A549 (cell line): ENCODE measurements at regions not wholly inside any gene's neighbourhood (a gene's known extent, or its start where the extent isn't known, plus 50 kb on each side); places are given as distances from the start of the nearest gene placed in this dataset.

ENCODE experiments used
- ATAC-seq, 2 experiments: fragments of 200-7000 bp in 1 of 2; fragments of >200 bp in 1 of 2; cut with Nextera tagmentation in 1 of 2; cut with Tn5 transposase in 1 of 2; 3 replicates each; pipeline versions ENCODE4 v1.8.0 to v1.9.1; 2018 to 2020; ENCODE audit warnings: mild to moderate bottlenecking in 1 of 2, moderate library complexity in 1 of 2
- CTCF ChIA-PET: fragments of 300-600 bp; sonication (Branson Sonifier 250); formaldehyde crosslinking; extraction: SDS; loops from one replicate; lab custom pipeline; 2021; ENCODE audit warnings: antibody characterized with exemption, inconsistent platforms; lab: Yijun Ruan, JAX
- POLR2A ChIA-PET: fragments of 350-600 bp; formaldehyde crosslinking; extraction: SDS; loops from one replicate; lab custom pipeline; 2021; ENCODE audit warnings: antibody characterized with exemption, inconsistent platforms; lab: Yijun Ruan, JAX
- DNase-seq, 2 experiments: peaks; one replicate each; pipeline versions ENCODE4 v3.0.0 to v3.0.0-alpha.2; 2011 to 2016; ENCODE audit warnings: low read depth in 1 of 2, low spot score in 1 of 2
- FAIRE-seq: peaks from 2 replicates; lab custom pipeline; 2011; peaks lifted over from hg19 to GRCh38; lab: Jason Lieb, UNC
- H3K27ac ChIP-seq, 2 experiments: fragments of >200 bp; sonication (Bioruptor Twin); formaldehyde crosslinking; 3 replicates each; pipeline ENCODE4 v1.5.1; 2016 to 2017
- H3K4me1 ChIP-seq: fragments of >200 bp; sonication (Bioruptor Twin); formaldehyde crosslinking; 3 replicates; pipeline ENCODE4 v1.6.1; 2016
- H3K4me2 ChIP-seq: fragments of >200 bp; sonication (Bioruptor Twin); formaldehyde crosslinking; 3 replicates; pipeline ENCODE4 v1.6.1; 2016
- H3K4me3 ChIP-seq: fragments of >200 bp; sonication (Bioruptor Twin); formaldehyde crosslinking; 3 replicates; pipeline ENCODE4 v1.5.1; 2016
- H3K9me3 ChIP-seq: fragments of >200 bp; sonication (Bioruptor Twin); formaldehyde crosslinking; 3 replicates; pipeline ENCODE4 v1.6.1; 2016
- BHLHE40 ChIP-seq: IDR thresholded peaks from 2 replicates; pipeline ENCODE4 v1.6.1; 2012; ENCODE audit warnings: low read depth, low read length, inconsistent platforms
- CBX2 ChIP-seq: fragments of 200-600 bp; sonication (generic); IDR thresholded peaks from 2 replicates; pipeline ENCODE4 v1.6.1; 2016; ENCODE audit warnings: low read depth, mild to moderate bottlenecking, borderline replicate concordance
- E2F6 ChIP-seq: IDR thresholded peaks from 2 replicates; pipeline ENCODE4 v1.6.1; 2012; ENCODE audit warnings: low read depth, borderline replicate concordance
- ESRRA ChIP-seq: fragments of 150-350 bp; IDR thresholded peaks from 2 replicates; pipeline ENCODE4 v1.6.1; 2014; ENCODE audit warnings: mild to moderate bottlenecking, low read length, borderline replicate concordance
- FOSB ChIP-seq: fragments of 250-450 bp; sonication (Bioruptor Pico); IDR thresholded peaks from 2 replicates; pipeline ENCODE4 v1.5.0; 2020; ENCODE audit warnings: mild to moderate bottlenecking, moderate library complexity
- JUNB ChIP-seq: fragments of >200 bp; sonication (Bioruptor Twin); formaldehyde crosslinking; IDR thresholded peaks from 2 replicates; pipeline ENCODE4 v1.6.1; 2016
- KDM1A ChIP-seq: fragments of 200-600 bp; sonication (generic); IDR thresholded peaks from 2 replicates; pipeline ENCODE4 v1.6.1; 2016; ENCODE audit warnings: low read depth, mild to moderate bottlenecking
- KDM5A ChIP-seq: fragments of 200-600 bp; sonication (generic); IDR thresholded peaks from 2 replicates; pipeline ENCODE4 v1.6.1; 2016; ENCODE audit warnings: antibody characterized with exemption, mild to moderate bottlenecking
- NFE2L2 ChIP-seq: fragments of 150-350 bp; conservative IDR thresholded peaks from 2 replicates; pipeline ENCODE4 v1.6.1; 2014; ENCODE audit warnings: low read length
- NPAS2 ChIP-seq: fragments of 250-450 bp; sonication (Bioruptor Pico); IDR thresholded peaks from 2 replicates; pipeline ENCODE4 v1.8.0; 2022; ENCODE audit warnings: mild to moderate bottlenecking, moderate library complexity, borderline replicate concordance
- NR3C1 ChIP-seq: fragments of >200 bp; sonication (Bioruptor Twin); formaldehyde crosslinking; IDR thresholded peaks from 3 replicates; pipeline ENCODE4 v1.6.1; 2017
- PBX3 ChIP-seq: IDR thresholded peaks from 2 replicates; pipeline ENCODE4 v1.6.1; 2012
- RAD21 ChIP-seq, 2 experiments: fragments of >200 bp in 1 of 2; sonication (Bioruptor Twin) in 1 of 2; formaldehyde crosslinking in 1 of 2; IDR thresholded peaks in 1 of 2; conservative IDR thresholded peaks in 1 of 2; 2 replicates in 1 of 2; 3 replicates in 1 of 2; pipeline ENCODE4 v1.6.1; 2012 to 2018; ENCODE audit warnings: inconsistent platforms in 1 of 2
- RCOR1 ChIP-seq: fragments of 150-350 bp; IDR thresholded peaks from 2 replicates; pipeline ENCODE4 v1.6.1; 2014; ENCODE audit warnings: antibody characterized with exemption, low read length, low read depth
- RFX5 ChIP-seq: fragments of 450-650 bp; IDR thresholded peaks from 2 replicates; pipeline ENCODE4 v1.7.1; 2014; ENCODE audit warnings: antibody characterized with exemption, mild to moderate bottlenecking, moderate library complexity
- TFCP2L1 ChIP-seq: fragments of 250-450 bp; sonication (Bioruptor Pico); IDR thresholded peaks from 2 replicates; pipeline ENCODE4 v1.5.0; 2021; ENCODE audit warnings: mild to moderate bottlenecking
- ZFP36 ChIP-seq: fragments of 450-650 bp; IDR thresholded peaks from 2 replicates; pipeline ENCODE4 v1.6.1; 2014; ENCODE audit warnings: borderline replicate concordance; ENCODE audit not compliant: partially characterized antibody
- ZNF302 ChIP-seq: fragments of 250-450 bp; sonication (Bioruptor Pico); IDR thresholded peaks from 2 replicates; pipeline ENCODE4 v1.9.0; 2021; ENCODE audit warnings: inconsistent platforms, mild to moderate bottlenecking, moderate library complexity
- WGBS: methylation state at CpG from one replicate; pipeline ENCODE4 v1.1.6; 2017; ENCODE audit errors: missing lambda C conversion rate; 5-methylcytosine and 5-hydroxymethylcytosine counted together
- TF ChIP-seq, protein P1 (sequence below): fragments of >200 bp; sonication (Bioruptor Twin); formaldehyde crosslinking; IDR thresholded peaks from 3 replicates; pipeline ENCODE4 v1.6.1; 2016
- TF ChIP-seq, protein P2 (sequence below): fragments of 250-450 bp; sonication (Bioruptor Pico); IDR thresholded peaks from 2 replicates; pipeline ENCODE4 v1.5.0; 2021; ENCODE audit warnings: mild to moderate bottlenecking, moderate library complexity, borderline replicate concordance

DNA sequence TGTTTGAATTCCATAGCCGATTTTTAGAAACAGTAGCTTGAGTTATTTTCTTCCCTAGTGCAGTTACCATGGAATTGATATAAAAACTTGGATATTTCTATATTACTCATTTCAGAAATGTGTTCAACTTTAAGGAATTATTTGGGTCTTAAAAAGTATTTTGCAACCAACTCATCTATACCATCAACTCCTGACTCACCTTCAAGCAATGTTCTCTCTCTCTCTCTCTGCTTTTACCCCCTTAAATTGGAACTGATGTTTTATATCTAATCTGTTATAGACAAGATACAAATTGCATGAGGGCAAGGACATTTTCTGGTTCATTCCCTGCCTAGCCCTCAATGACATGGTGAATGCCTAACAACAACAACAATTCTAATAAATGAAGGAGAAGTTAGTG, 214.7 kb upstream of the NRIP1 start:
- Histone ChIP-seq H3K4me1 (0 out of 3 replicates have a peak, but pooled peaks cover 5% of the 10 kb centered on the region), H3K4me3 (no peak overlapping the region), H3K4me2 (no peak overlapping the region), H3K9me3 (0 out of 3 replicates have a peak, but pooled peaks cover 3% of the 10 kb centered on the region), H3K27ac (no peak overlapping the region)
- ATAC-seq (no peak), DNase-seq (no peak), FAIRE-seq (no peak)
- ChIA-PET CTCF (interaction anchor here (1.2 kb wide), 1 partner anchor 30 kb away, joined by 3 read pairs; no protein-coding TSS in a partner anchor), POLR2A (no interaction called here)
- WGBS, result 64% methylated on average over 1 of the region's 1 CpG
- TF ChIP-seq FOSB (CRISPR knock-in tag) (no peak), NFE2L2 (no peak), RAD21 (conservative IDR thresholded peaks at IDR 0.05 in 1 of 2, IDR thresholded peaks at IDR 0.05 in 1 of 2) (no peak), PBX3 (no peak), RFX5 (no peak), NR3C1 (no peak), TFCP2L1 (no peak), KDM1A (no peak), E2F6 (no peak), JUNB (no peak)
- TF ChIP-seq, protein P1, sequence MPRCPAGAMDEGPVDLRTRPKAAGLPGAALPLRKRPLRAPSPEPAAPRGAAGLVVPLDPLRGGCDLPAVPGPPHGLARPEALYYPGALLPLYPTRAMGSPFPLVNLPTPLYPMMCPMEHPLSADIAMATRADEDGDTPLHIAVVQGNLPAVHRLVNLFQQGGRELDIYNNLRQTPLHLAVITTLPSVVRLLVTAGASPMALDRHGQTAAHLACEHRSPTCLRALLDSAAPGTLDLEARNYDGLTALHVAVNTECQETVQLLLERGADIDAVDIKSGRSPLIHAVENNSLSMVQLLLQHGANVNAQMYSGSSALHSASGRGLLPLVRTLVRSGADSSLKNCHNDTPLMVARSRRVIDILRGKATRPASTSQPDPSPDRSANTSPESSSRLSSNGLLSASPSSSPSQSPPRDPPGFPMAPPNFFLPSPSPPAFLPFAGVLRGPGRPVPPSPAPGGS, result no peak

DNA sequence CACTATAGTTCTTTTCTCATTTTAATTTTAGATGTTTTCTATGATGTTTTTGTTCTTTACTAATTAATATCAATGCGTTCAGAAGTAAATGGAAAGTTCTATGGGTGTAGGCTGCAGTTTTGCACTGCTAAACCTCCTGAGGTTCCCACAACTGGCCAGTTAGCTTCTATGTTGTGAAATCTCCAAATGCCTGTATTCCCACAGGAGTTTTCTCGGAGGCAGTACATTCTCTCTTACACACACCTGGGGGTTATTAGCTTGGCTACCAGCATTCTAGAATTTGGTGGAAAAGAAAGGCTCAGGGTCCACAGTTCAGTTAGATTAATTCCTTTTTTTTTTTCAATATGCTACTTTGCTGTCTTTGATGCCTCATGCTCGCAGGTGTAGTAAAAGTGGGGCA, 216.9 kb upstream of the NRIP1 start:
- FAIRE-seq, result no peak
- no peak for DNase-seq
- WGBS, result 83% methylated on average over 3 of the region's 3 CpGs
- POLR2A ChIA-PET, result no interaction called here
- 0 out of 3 replicates have a peak, but pooled peaks cover 3% of the 10 kb centered on the region for H3K9me3 ChIP-seq
- H3K27ac ChIP-seq, result no peak overlapping the region
- CTCF ChIA-PET, result no interaction called here
- no peak for ATAC-seq
- TF ChIP-seq ZNF302 (no peak), CBX2 (no peak)
- no peaks in the 10 kb centered on the region for H3K4me1 ChIP-seq
- H3K4me3 ChIP-seq, result no peak overlapping the region
- H3K4me2 ChIP-seq, result no peak overlapping the region

DNA sequence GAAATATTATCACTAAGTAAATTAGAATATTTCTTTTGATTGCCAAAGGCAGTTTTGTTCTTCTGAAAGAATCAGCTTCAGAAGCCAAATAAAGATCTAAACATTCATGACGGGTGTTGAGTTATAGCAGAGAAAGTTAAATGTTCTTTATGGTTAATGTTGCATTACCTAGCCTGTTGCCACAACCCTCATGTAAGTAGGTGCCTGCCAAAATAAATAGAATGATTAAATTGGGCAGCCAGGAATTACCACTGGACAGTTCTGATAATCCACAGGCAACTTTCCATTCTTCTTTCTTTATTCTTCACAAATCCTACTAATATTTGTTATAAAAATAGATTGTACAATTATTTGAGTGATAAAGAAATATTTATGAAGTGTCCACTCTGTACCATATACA, 217.9 kb upstream of the NRIP1 start:
- ChIA-PET POLR2A (no interaction called here), CTCF (no interaction called here)
- 0 out of 3 replicates have a peak, but pooled peaks cover 3% of the 10 kb centered on the region for H3K9me3 ChIP-seq
- no peak overlapping the region for H3K4me3 ChIP-seq
- ATAC-seq, result no peak
- no peak for DNase-seq
- no peak overlapping the region for H3K4me2 ChIP-seq
- 78% methylated on average over 1 of the region's 1 CpG for WGBS
- FAIRE-seq, result no peak
- H3K4me1 ChIP-seq, result no peaks in the 10 kb centered on the region
- no peak overlapping the region for H3K27ac ChIP-seq
- TF ChIP-seq KDM5A (no peak), NPAS2 (CRISPR knock-in tag) (no peak), ZFP36 (no peak), TFCP2L1 (no peak), ESRRA (no peak), RCOR1 (no peak), E2F6 (no peak), BHLHE40 (no peak)
- TF ChIP-seq, protein P2, sequence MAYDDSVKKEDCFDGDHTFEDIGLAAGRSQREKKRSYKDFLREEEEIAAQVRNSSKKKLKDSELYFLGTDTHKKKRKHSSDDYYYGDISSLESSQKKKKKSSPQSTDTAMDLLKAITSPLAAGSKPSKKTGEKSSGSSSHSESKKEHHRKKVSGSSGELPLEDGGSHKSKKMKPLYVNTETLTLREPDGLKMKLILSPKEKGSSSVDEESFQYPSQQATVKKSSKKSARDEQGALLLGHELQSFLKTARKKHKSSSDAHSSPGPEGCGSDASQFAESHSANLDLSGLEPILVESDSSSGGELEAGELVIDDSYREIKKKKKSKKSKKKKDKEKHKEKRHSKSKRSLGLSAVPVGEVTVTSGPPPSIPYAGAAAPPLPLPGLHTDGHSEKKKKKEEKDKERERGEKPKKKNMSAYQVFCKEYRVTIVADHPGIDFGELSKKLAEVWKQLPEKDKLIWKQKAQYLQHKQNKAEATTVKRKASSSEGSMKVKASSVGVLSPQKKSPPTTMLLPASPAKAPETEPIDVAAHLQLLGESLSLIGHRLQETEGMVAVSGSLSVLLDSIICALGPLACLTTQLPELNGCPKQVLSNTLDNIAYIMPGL (CRISPR knock-in tag), result no peak
